ENCODE measurements at regions not wholly inside any gene's neighbourhood (a gene's known extent, or its start where the extent isn't known, plus 50 kb on each side); places are given as distances from the start of the nearest gene placed in this dataset.

GRCh38 chr3:162354356-162354755, 857.7 kb downstream of the OTOL1 start:
- FAIRE-seq (no peak), ATAC-seq (no peak), DNase-seq (ENCODE audit: extremely low read depth in 1 of 4, low spot score in 3 of 4) (no peak)
- intact Hi-C loops (cut with micrococcal nuclease): no loop called here
- no peaks in the 10 kb centered on the region for H3K9me3 ChIP-seq (replicated peaks; ENCODE audit: control insufficient read depth, insufficient read depth, low read depth, low read length)
- no peak overlapping the region for H3K4me3 ChIP-seq
- H3K4me1 ChIP-seq (replicated peaks in 1 of 2; ENCODE audit: control insufficient read depth in 2 of 2, insufficient read depth in 2 of 2, low read length in 2 of 2): no peaks in the 10 kb centered on the region
- TF ChIP-seq ZNF263 (CRISPR knock-in tag; IDR thresholded peaks at IDR 0.05; ENCODE audit: borderline replicate concordance): no peak
- no peaks in the 10 kb centered on the region for H3K9me1 ChIP-seq (ENCODE audit: control insufficient read depth, insufficient read depth, low read length)
- H3K27me3 ChIP-seq (ENCODE audit: control insufficient read depth in 2 of 2, insufficient read depth in 2 of 2, low read length in 2 of 2): no peaks in the 10 kb centered on the region
- ChIA-PET POLR2A (no interaction called here), CTCF (ENCODE audit: low intra/inter-chr PET ratio) (no interaction called here)
- H3K27ac ChIP-seq (ENCODE audit: extremely low read depth, low read depth, low read length): no peak overlapping the region
- H3K36me3 ChIP-seq (ENCODE audit: control insufficient read depth, insufficient read depth, low read length): no peaks in the 10 kb centered on the region
- H4K20me1 ChIP-seq (replicated peaks; ENCODE audit: control insufficient read depth, insufficient read depth, low read length): no peaks in the 10 kb centered on the region
- BruUV-seq (replicated peaks): no TSS peak
- H2AFZ ChIP-seq (ENCODE audit: low read depth, low read length): no peak overlapping the region
- WGBS (ENCODE audit: insufficient coverage, low coverage, missing lambda C conversion rate): 0% methylated on average over 1 of the region's 1 CpG
- in situ Hi-C loops (cut with MboI): no loop called here
- H3K4me2 ChIP-seq (ENCODE audit: insufficient read depth, low read length): no peak overlapping the region
- H3K9ac ChIP-seq (ENCODE audit: insufficient read depth in 1 of 2, low read depth in 2 of 2, low read length in 2 of 2): no peak overlapping the region
- no peaks in the 10 kb centered on the region for H3K79me2 ChIP-seq (ENCODE audit: control insufficient read depth, insufficient read depth, low read length)

GRCh38 chr3:162365066-162365719, 868.6 kb downstream of the OTOL1 start:
- ChIA-PET POLR2A (no interaction called here), CTCF (ENCODE audit: low intra/inter-chr PET ratio) (no interaction called here)
- TF ChIP-seq MEF2D (tag; conservative IDR thresholded peaks at IDR 0.05; ENCODE audit: low read depth) (no peak), KAT7 (CRISPR knock-in tag; IDR thresholded peaks at IDR 0.05; ENCODE audit: borderline replicate concordance) (no peak), ASH1L (IDR thresholded peaks at IDR 0.05; ENCODE audit: borderline replicate concordance, low read depth, partially characterized antibody) (no peak)
- TF ChIP-seq, protein P1, sequence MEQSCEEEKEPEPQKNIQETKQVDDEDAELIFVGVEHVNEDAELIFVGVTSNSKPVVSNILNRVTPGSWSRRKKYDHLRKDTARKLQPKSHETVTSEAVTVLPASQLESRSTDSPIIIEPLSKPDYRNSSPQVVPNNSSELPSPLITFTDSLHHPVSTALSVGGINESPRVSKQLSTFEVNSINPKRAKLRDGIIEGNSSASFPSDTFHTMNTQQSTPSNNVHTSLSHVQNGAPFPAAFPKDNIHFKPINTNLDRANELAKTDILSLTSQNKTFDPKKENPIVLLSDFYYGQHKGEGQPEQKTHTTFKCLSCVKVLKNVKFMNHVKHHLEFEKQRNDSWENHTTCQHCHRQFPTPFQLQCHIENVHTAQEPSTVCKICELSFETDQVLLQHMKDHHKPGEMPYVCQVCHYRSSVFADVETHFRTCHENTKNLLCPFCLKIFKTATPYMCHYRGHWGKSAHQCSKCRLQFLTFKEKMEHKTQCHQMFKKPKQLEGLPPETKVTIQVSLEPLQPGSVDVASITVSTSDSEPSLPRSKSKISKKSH (CRISPR knock-in tag; IDR thresholded peaks at IDR 0.05): no peak
- Histone ChIP-seq H2AFZ (ENCODE audit: low read depth, low read length) (no peak overlapping the region), H3K4me1 (replicated peaks in 1 of 2; ENCODE audit: control insufficient read depth in 2 of 2, insufficient read depth in 2 of 2, low read length in 2 of 2) (no peaks in the 10 kb centered on the region), H4K20me1 (replicated peaks; ENCODE audit: control insufficient read depth, insufficient read depth, low read length) (no peaks in the 10 kb centered on the region), H3K79me2 (ENCODE audit: control insufficient read depth, insufficient read depth, low read length) (no peaks in the 10 kb centered on the region), H3K4me3 (no peak overlapping the region), H3K4me2 (ENCODE audit: insufficient read depth, low read length) (no peak overlapping the region), H3K36me3 (ENCODE audit: control insufficient read depth, insufficient read depth, low read length) (no peaks in the 10 kb centered on the region), H3K9me1 (ENCODE audit: control insufficient read depth, insufficient read depth, low read length) (no peaks in the 10 kb centered on the region), H3K27me3 (ENCODE audit: control insufficient read depth in 2 of 2, insufficient read depth in 2 of 2, low read length in 2 of 2) (no peaks in the 10 kb centered on the region), H3K9ac (ENCODE audit: insufficient read depth in 1 of 2, low read depth in 2 of 2, low read length in 2 of 2) (no peak overlapping the region), H3K27ac (ENCODE audit: extremely low read depth, low read depth, low read length) (no peak overlapping the region), H3K9me3 (replicated peaks; ENCODE audit: control insufficient read depth, insufficient read depth, low read depth, low read length) (no peaks in the 10 kb centered on the region; the same call in 1 of the 2 replicates)
- ATAC-seq (no peak), FAIRE-seq (no peak), DNase-seq (ENCODE audit: extremely low read depth in 1 of 4, low spot score in 3 of 4) (no peak)
- in situ Hi-C loops (cut with MboI): no loop called here
- BruUV-seq (replicated peaks): no TSS peak
- intact Hi-C loops (cut with micrococcal nuclease): no loop called here
- 0% methylated on average over 4 of the region's 4 CpGs for WGBS (ENCODE audit: insufficient coverage, low coverage, missing lambda C conversion rate)
